GM23248 (cell line): ENCODE measurements at regions not wholly inside any gene's neighbourhood (a gene's known extent, or its start where the extent isn't known, plus 50 kb on each side); places are given as distances from the start of the nearest gene placed in this dataset.

Experiments
- DNase-seq: peaks from one replicate; pipeline ENCODE4 v3.0.0-alpha.2; 2015
- H2AFZ ChIP-seq: fragments of 200-600 bp; sonication (generic); 2 replicates; pipeline ENCODE4 v1.6.1; 2016; ENCODE audit warnings: antibody characterized with exemption
- H3F3A ChIP-seq: fragments of 200-600 bp; sonication (generic); 2 replicates; pipeline ENCODE4 v1.6.1; 2016; ENCODE audit warnings: mild to moderate bottlenecking, antibody characterized with exemption, mixed run types; ENCODE audit not compliant: insufficient read depth
- H3K27ac ChIP-seq: fragments of 200-600 bp; sonication (generic); 2 replicates; pipeline ENCODE4 v1.5.1; 2016; ENCODE audit warnings: mild to moderate bottlenecking
- H3K27me3 ChIP-seq: fragments of 200-600 bp; sonication (generic); replicated peaks from 2 replicates; pipeline ENCODE4 v1.6.1; 2016; ENCODE audit warnings: mild to moderate bottlenecking; ENCODE audit not compliant: insufficient read depth
- H3K36me3 ChIP-seq: fragments of 200-600 bp; sonication (generic); 2 replicates; pipeline ENCODE4 v1.6.1; 2016; ENCODE audit warnings: low read depth, mild to moderate bottlenecking
- H3K4me1 ChIP-seq: fragments of 200-600 bp; sonication (generic); 2 replicates; pipeline ENCODE4 v1.6.1; 2016; ENCODE audit warnings: mild to moderate bottlenecking; ENCODE audit not compliant: insufficient read depth
- H3K4me2 ChIP-seq: fragments of 200-600 bp; sonication (generic); one replicate; pipeline ENCODE4 v1.6.1; 2016; ENCODE audit warnings: mild to moderate bottlenecking; ENCODE audit not compliant: unreplicated experiment
- H3K4me3 ChIP-seq: fragments of 200-600 bp; sonication (generic); 2 replicates; pipeline ENCODE4 v1.5.1; 2016; ENCODE audit warnings: mild to moderate bottlenecking
- H3K79me2 ChIP-seq: fragments of 200-600 bp; sonication (generic); 2 replicates; pipeline ENCODE4 v1.6.1; 2016; ENCODE audit warnings: mild to moderate bottlenecking; ENCODE audit not compliant: insufficient read depth
- H3K9ac ChIP-seq: fragments of 200-600 bp; sonication (generic); 2 replicates; pipeline ENCODE4 v1.6.1; 2016; ENCODE audit warnings: mild to moderate bottlenecking
- H3K9me2 ChIP-seq: fragments of 200-600 bp; sonication (generic); 2 replicates; pipeline ENCODE4 v1.6.1; 2016; ENCODE audit warnings: mixed run types, mild to moderate bottlenecking, moderate library complexity; ENCODE audit not compliant: insufficient read depth
- H3K9me3 ChIP-seq: fragments of 200-600 bp; sonication (generic); one replicate; pipeline ENCODE4 v1.6.1; 2017; ENCODE audit warnings: low read depth
- H4K20me1 ChIP-seq: fragments of 200-600 bp; sonication (generic); 2 replicates; pipeline ENCODE4 v1.6.0; 2016; ENCODE audit not compliant: insufficient read depth
- EZH2 ChIP-seq: fragments of 200-600 bp; sonication (generic); IDR thresholded peaks from 2 replicates; pipeline ENCODE4 v1.6.1; 2018; ENCODE audit warnings: antibody characterized with exemption, mild to moderate bottlenecking; ENCODE audit not compliant: insufficient read depth, poor library complexity, severe bottlenecking
- EZH2phosphoT487 ChIP-seq: fragments of 200-600 bp; sonication (generic); IDR thresholded peaks from 2 replicates; pipeline ENCODE4 v1.6.1; 2018; ENCODE audit warnings: antibody characterized with exemption, moderate library complexity, mild to moderate bottlenecking, low read depth; ENCODE audit not compliant: insufficient read depth
- WGBS, 2 experiments: methylation state at CpG; one replicate each; pipeline ENCODE4 v1.1.6; 2015 to 2017; ENCODE audit warnings: low lambda C conversion rate in 2 of 2, low coverage in 1 of 2; ENCODE audit errors: missing lambda C conversion rate in 2 of 2; 5-methylcytosine and 5-hydroxymethylcytosine counted together
- in situ Hi-C: fragments of 300-500 bp; cut with MboI; formaldehyde crosslinking; loops from 2 replicates; pipeline ENCODE4 v1.15.0; 2020

- no peak for TF ChIP-seq EZH2
- TF ChIP-seq EZH2phosphoT487, result no peak
- in situ Hi-C loops, result no loop called here
- no peaks in the 10 kb centered on the region for H3K36me3 ChIP-seq
- no peaks in the 10 kb centered on the region for H3K27me3 ChIP-seq
- no peaks in the 10 kb centered on the region; the same call in 1 of the 2 replicates for H3K9me2 ChIP-seq
- no peak overlapping the region for H3K27ac ChIP-seq
- H3K9ac ChIP-seq, result no peak overlapping the region
- DNase-seq, result no peak
- no peaks in the 10 kb centered on the region for H3K4me1 ChIP-seq
- no peaks in the 10 kb centered on the region for H4K20me1 ChIP-seq
- H3K4me3 ChIP-seq, result no peak overlapping the region
- H3K4me2 ChIP-seq, result no peak overlapping the region
- H2AFZ ChIP-seq, result no peak overlapping the region
- no peaks in the 10 kb centered on the region for H3F3A ChIP-seq
- no peaks in the 10 kb centered on the region for H3K9me3 ChIP-seq
- H3K79me2 ChIP-seq, result no peaks in the 10 kb centered on the region
Measured at GRCh38 chr13:89057274-89057673, 1386.1 kb downstream of the SLITRK5 start.

- Histone ChIP-seq H3K36me3 (no peaks in the 10 kb centered on the region), H3K4me1 (no peaks in the 10 kb centered on the region), H3K9me2 (no peaks in the 10 kb centered on the region; the same call in 1 of the 2 replicates), H3K4me2 (no peak overlapping the region), H3K27me3 (no peaks in the 10 kb centered on the region), H3K4me3 (no peak overlapping the region), H4K20me1 (no peaks in the 10 kb centered on the region), H3K9me3 (no peaks in the 10 kb centered on the region), H3F3A (no peaks in the 10 kb centered on the region), H3K79me2 (no peaks in the 10 kb centered on the region), H2AFZ (no peak overlapping the region), H3K9ac (no peak overlapping the region), H3K27ac (no peak overlapping the region)
- WGBS, 2 experiments, result 34 to 42% methylated on average over 3 of the region's 3 CpGs
- TF ChIP-seq EZH2phosphoT487 (no peak), EZH2 (no peak)
- no peak for DNase-seq
- in situ Hi-C loops, result no loop called here
Measured at GRCh38 chr13:89057862-89058261, 1386.7 kb downstream of the SLITRK5 start.

- no peak overlapping the region for H2AFZ ChIP-seq
- no peaks in the 10 kb centered on the region for H3K27me3 ChIP-seq
- 50 to 57% methylated on average over 1 of the region's 1 CpG for WGBS, 2 experiments
- no peak overlapping the region for H3K4me3 ChIP-seq
- H3K79me2 ChIP-seq, result no peaks in the 10 kb centered on the region
- TF ChIP-seq EZH2 (no peak), EZH2phosphoT487 (no peak)
- in situ Hi-C loops, result no loop called here
- H3K36me3 ChIP-seq, result no peaks in the 10 kb centered on the region
- no peaks in the 10 kb centered on the region for H3F3A ChIP-seq
- no peaks in the 10 kb centered on the region for H4K20me1 ChIP-seq
- H3K9me3 ChIP-seq, result no peaks in the 10 kb centered on the region
- H3K4me2 ChIP-seq, result no peak overlapping the region
- DNase-seq, result no peak
- no peak overlapping the region for H3K9ac ChIP-seq
- no peak overlapping the region for H3K27ac ChIP-seq
- no peaks in the 10 kb centered on the region for H3K4me1 ChIP-seq
- no peaks in the 10 kb centered on the region; the same call in 1 of the 2 replicates for H3K9me2 ChIP-seq
Measured at GRCh38 chr13:89061821-89062220, 1390.7 kb downstream of the SLITRK5 start.

GRCh38 chr13:89066868-89067466, 1395.8 kb downstream of the SLITRK5 start:
- H2AFZ ChIP-seq, result no peak overlapping the region
- no peak overlapping the region for H3K9ac ChIP-seq
- in situ Hi-C loops, result no loop called here
- TF ChIP-seq EZH2 (no peak), EZH2phosphoT487 (no peak)
- no peak overlapping the region for H3K27ac ChIP-seq
- no peaks in the 10 kb centered on the region for H3K9me3 ChIP-seq
- 16 to 20% methylated on average over 9 of the region's 9 CpGs for WGBS, 2 experiments
- H3K36me3 ChIP-seq, result no peaks in the 10 kb centered on the region
- no peaks in the 10 kb centered on the region for H3K79me2 ChIP-seq
- no peaks in the 10 kb centered on the region for H3F3A ChIP-seq
- no peaks in the 10 kb centered on the region for H3K9me2 ChIP-seq
- H3K27me3 ChIP-seq, result no peaks in the 10 kb centered on the region
- no peaks in the 10 kb centered on the region for H3K4me1 ChIP-seq
- H3K4me3 ChIP-seq, result no peak overlapping the region
- no peak overlapping the region for H3K4me2 ChIP-seq
- no peaks in the 10 kb centered on the region for H4K20me1 ChIP-seq
- DNase-seq, result peak; percentile 46

GRCh38 chr13:89072979-89073378, 1401.8 kb downstream of the SLITRK5 start:
- WGBS, 2 experiments, result 24 to 29% methylated on average over 1 of the region's 1 CpG
- Histone ChIP-seq H4K20me1 (no peaks in the 10 kb centered on the region), H3K9me2 (no peaks in the 10 kb centered on the region), H3K4me1 (no peaks in the 10 kb centered on the region), H3K9ac (no peak overlapping the region), H3K36me3 (no peaks in the 10 kb centered on the region), H2AFZ (no peak overlapping the region), H3K27me3 (no peaks in the 10 kb centered on the region), H3K27ac (no peak overlapping the region), H3K79me2 (no peaks in the 10 kb centered on the region), H3K4me3 (no peak overlapping the region), H3K9me3 (no peaks in the 10 kb centered on the region), H3K4me2 (no peak overlapping the region), H3F3A (no peaks in the 10 kb centered on the region)
- TF ChIP-seq EZH2 (no peak), EZH2phosphoT487 (no peak)
- DNase-seq, result no peak
- in situ Hi-C loops, result no loop called here
